ENCODE measurements at regions not wholly inside any gene's neighbourhood (a gene's known extent, or its start where the extent isn't known, plus 50 kb on each side); places are given as distances from the start of the nearest gene placed in this dataset.

- H3K9me3 Mint-ChIP-seq, result no peaks in the 10 kb centered on the region
Measured at GRCh38 chr15:67957435-67958132, 96.5 kb upstream of the PIAS1 start.

GRCh38 chr15:67967871-67968431 is 86.2 kb upstream of the PIAS1 start:
- H3K9me3 Mint-ChIP-seq, result no peaks in the 10 kb centered on the region
- H3K36me3 Mint-ChIP-seq, result no peaks in the 10 kb centered on the region
- intact Hi-C loops (cut with micrococcal nuclease), result no loop called here
- ChIA-PET CTCF (interaction anchor here (0.6 kb wide), 1 partner anchor 113 kb away, joined by 3 read pairs; no protein-coding TSS in a partner anchor), POLR2A (no interaction called here)
- H3K4me1 Mint-ChIP-seq (ENCODE audit: low read depth), result peaks cover 3% of the 10 kb centered on the region
- H3K4me3 Mint-ChIP-seq, result no peak overlapping the region
- no peak overlapping the region for H3K27ac Mint-ChIP-seq
- DNase-seq, result peak; percentile 13
- H3K27me3 Mint-ChIP-seq, result peaks cover 31% of the 10 kb centered on the region

More at GRCh38 chr15:67957435-67958132, 96.5 kb upstream of the PIAS1 start:
- Mint-ChIP-seq H3K36me3 (no peaks in the 10 kb centered on the region), H3K4me1 (ENCODE audit: low read depth) (peaks cover 2% of the 10 kb centered on the region), H3K4me3 (no peak overlapping the region), H3K27me3 (peaks cover 2% of the 10 kb centered on the region), H3K27ac (no peak overlapping the region)
- intact Hi-C loops (cut with micrococcal nuclease), result no loop called here
- ChIA-PET CTCF (no interaction called here), POLR2A (no interaction called here)
- DNase-seq, result no peak

- intact Hi-C loops (cut with micrococcal nuclease), result no loop called here
- CTCF ChIA-PET, result interaction anchor here (0.6 kb wide), 1 partner anchor 113 kb away, joined by 3 read pairs; no protein-coding TSS in a partner anchor
Measured at GRCh38 chr15:67968564-67968963, 85.6 kb upstream of the PIAS1 start.

GRCh38 chr15:67968966-67969365 is 85.1 kb upstream of the PIAS1 start:
- DNase-seq, result no peak

More at GRCh38 chr15:67968564-67968963, 85.6 kb upstream of the PIAS1 start:
- POLR2A ChIA-PET, result no interaction called here
- Mint-ChIP-seq H3K36me3 (no peaks in the 10 kb centered on the region), H3K4me1 (ENCODE audit: low read depth) (peaks cover 3% of the 10 kb centered on the region), H3K9me3 (no peaks in the 10 kb centered on the region), H3K27me3 (peaks cover 31% of the 10 kb centered on the region), H3K4me3 (no peak overlapping the region), H3K27ac (no peak overlapping the region)
- DNase-seq, result no peak

GRCh38 chr15:67969892-67970291 is 84.2 kb upstream of the PIAS1 start:
- POLR2A ChIA-PET, result no interaction called here
- H3K27me3 Mint-ChIP-seq, result peaks cover 31% of the 10 kb centered on the region
- DNase-seq, result no peak
- peaks cover 3% of the 10 kb centered on the region for H3K4me1 Mint-ChIP-seq (ENCODE audit: low read depth)
- H3K36me3 Mint-ChIP-seq, result no peaks in the 10 kb centered on the region
- CTCF ChIA-PET, result no interaction called here
- H3K9me3 Mint-ChIP-seq, result no peaks in the 10 kb centered on the region
- no peak overlapping the region for H3K27ac Mint-ChIP-seq
- no peak overlapping the region for H3K4me3 Mint-ChIP-seq
- intact Hi-C loops (cut with micrococcal nuclease), result no loop called here

More at GRCh38 chr15:67968966-67969365, 85.1 kb upstream of the PIAS1 start:
- ChIA-PET POLR2A (no interaction called here), CTCF (no interaction called here)
- peaks cover 3% of the 10 kb centered on the region for H3K4me1 Mint-ChIP-seq (ENCODE audit: low read depth)
- H3K4me3 Mint-ChIP-seq, result no peak overlapping the region
- intact Hi-C loops (cut with micrococcal nuclease), result no loop called here
- H3K27ac Mint-ChIP-seq, result no peak overlapping the region
- no peaks in the 10 kb centered on the region for H3K36me3 Mint-ChIP-seq
- no peaks in the 10 kb centered on the region for H3K9me3 Mint-ChIP-seq
- peaks cover 31% of the 10 kb centered on the region for H3K27me3 Mint-ChIP-seq

GRCh38 chr15:67972377-67972776 is 81.7 kb upstream of the PIAS1 start:
- H3K4me1 Mint-ChIP-seq (ENCODE audit: low read depth), result peaks cover 3% of the 10 kb centered on the region
- intact Hi-C loops (cut with micrococcal nuclease), result no loop called here
- no peaks in the 10 kb centered on the region for H3K36me3 Mint-ChIP-seq
- POLR2A ChIA-PET, result no interaction called here
- no peak overlapping the region for H3K27ac Mint-ChIP-seq
- H3K9me3 Mint-ChIP-seq, result no peaks in the 10 kb centered on the region
- DNase-seq, result no peak
- H3K27me3 Mint-ChIP-seq, result peaks cover 30% of the 10 kb centered on the region
- CTCF ChIA-PET, result no interaction called here
- no peak overlapping the region for H3K4me3 Mint-ChIP-seq

- DNase-seq, result no peak
- ChIA-PET CTCF (no interaction called here), POLR2A (no interaction called here)
- intact Hi-C loops (cut with micrococcal nuclease), result no loop called here
- H3K9me3 Mint-ChIP-seq, result no peaks in the 10 kb centered on the region
- no peaks in the 10 kb centered on the region for H3K4me1 Mint-ChIP-seq (ENCODE audit: low read depth)
- no peaks in the 10 kb centered on the region for H3K36me3 Mint-ChIP-seq
- no peak overlapping the region for H3K4me3 Mint-ChIP-seq
- H3K27ac Mint-ChIP-seq, result no peak overlapping the region
- peaks cover 17% of the 10 kb centered on the region for H3K27me3 Mint-ChIP-seq
Measured at GRCh38 chr15:67973846-67974245, 80.3 kb upstream of the PIAS1 start.

- no peak overlapping the region for H3K4me3 Mint-ChIP-seq
- ChIA-PET POLR2A (no interaction called here), CTCF (no interaction called here)
- no peak for DNase-seq
- intact Hi-C loops (cut with micrococcal nuclease), result no loop called here
- no peak overlapping the region for H3K27ac Mint-ChIP-seq
- H3K9me3 Mint-ChIP-seq, result no peaks in the 10 kb centered on the region
- H3K27me3 Mint-ChIP-seq, result peaks cover 5% of the 10 kb centered on the region
- H3K36me3 Mint-ChIP-seq, result no peaks in the 10 kb centered on the region
- no peaks in the 10 kb centered on the region for H3K4me1 Mint-ChIP-seq (ENCODE audit: low read depth)
Measured at GRCh38 chr15:67976506-67977073, 77.5 kb upstream of the PIAS1 start.

GRCh38 chr15:67977414-67978089 is 76.6 kb upstream of the PIAS1 start:
- ChIA-PET POLR2A (no interaction called here), CTCF (no interaction called here)
- DNase-seq, result no peak
- Mint-ChIP-seq H3K36me3 (no peaks in the 10 kb centered on the region), H3K27ac (no peak overlapping the region), H3K4me1 (ENCODE audit: low read depth) (no peaks in the 10 kb centered on the region), H3K27me3 (peaks cover 2% of the 10 kb centered on the region), H3K9me3 (no peaks in the 10 kb centered on the region), H3K4me3 (no peak overlapping the region)
- intact Hi-C loops (cut with micrococcal nuclease), result no loop called here

- intact Hi-C loops (cut with micrococcal nuclease), result no loop called here
- DNase-seq, result no peak
- Mint-ChIP-seq H3K27me3 (no peaks in the 10 kb centered on the region), H3K4me1 (ENCODE audit: low read depth) (no peaks in the 10 kb centered on the region), H3K36me3 (no peaks in the 10 kb centered on the region), H3K27ac (no peak overlapping the region), H3K4me3 (no peak overlapping the region), H3K9me3 (no peaks in the 10 kb centered on the region)
- ChIA-PET CTCF (no interaction called here), POLR2A (no interaction called here)
Measured at GRCh38 chr15:67979281-67979680, 74.8 kb upstream of the PIAS1 start.

GRCh38 chr15:67980171-67980570 is 73.9 kb upstream of the PIAS1 start:
- H3K9me3 Mint-ChIP-seq, result no peaks in the 10 kb centered on the region
- H3K27me3 Mint-ChIP-seq, result no peaks in the 10 kb centered on the region
- H3K4me3 Mint-ChIP-seq, result no peak overlapping the region
- CTCF ChIA-PET, result no interaction called here
- H3K27ac Mint-ChIP-seq, result no peak overlapping the region
- H3K4me1 Mint-ChIP-seq (ENCODE audit: low read depth), result no peaks in the 10 kb centered on the region
- no peak for DNase-seq
- intact Hi-C loops (cut with micrococcal nuclease), result no loop called here
- no peaks in the 10 kb centered on the region for H3K36me3 Mint-ChIP-seq
- POLR2A ChIA-PET, result no interaction called here

- H3K27ac Mint-ChIP-seq, result no peak overlapping the region
- H3K9me3 Mint-ChIP-seq, result no peaks in the 10 kb centered on the region
- DNase-seq, result no peak
- H3K4me3 Mint-ChIP-seq, result no peak overlapping the region
- intact Hi-C loops (cut with micrococcal nuclease), result no loop called here
- ChIA-PET CTCF (no interaction called here), POLR2A (no interaction called here)
- H3K4me1 Mint-ChIP-seq (ENCODE audit: low read depth), result no peaks in the 10 kb centered on the region
- H3K36me3 Mint-ChIP-seq, result no peaks in the 10 kb centered on the region
- H3K27me3 Mint-ChIP-seq, result no peaks in the 10 kb centered on the region
Measured at GRCh38 chr15:67980773-67981685, 73.1 kb upstream of the PIAS1 start.
